Neuron (in vitro differentiated cells): ENCODE measurements at regions not wholly inside any gene's neighbourhood (a gene's known extent, or its start where the extent isn't known, plus 50 kb on each side); places are given as distances from the start of the nearest gene placed in this dataset.

Experiments
- H2AFZ ChIP-seq: one replicate; pipeline ENCODE4 v1.6.1; 2013; ENCODE audit warnings: low read depth, mild to moderate bottlenecking, inconsistent platforms, low read length, moderate library complexity
- H3K27me3 ChIP-seq: one replicate; pipeline ENCODE4 v1.6.1; 2013; ENCODE audit warnings: low read length; ENCODE audit not compliant: insufficient read depth
- H3K36me3 ChIP-seq: one replicate; pipeline ENCODE4 v1.6.1; 2013; ENCODE audit warnings: low read length; ENCODE audit not compliant: insufficient read depth
- H3K4me1 ChIP-seq: one replicate; pipeline ENCODE4 v1.6.1; 2013; ENCODE audit warnings: low read length; ENCODE audit not compliant: insufficient read depth
- H3K4me3 ChIP-seq: 2 replicates; pipeline ENCODE4 v1.5.1; 2013; ENCODE audit warnings: mild to moderate bottlenecking, low read length, moderate library complexity
- H3K9me3 ChIP-seq: one replicate; pipeline ENCODE4 v1.6.1; 2013; ENCODE audit warnings: low read length

GRCh38 chr5:21694567-21694966 is 1158.6 kb downstream of the CDH12 start:
- no peaks in the 10 kb centered on the region for H3K27me3 ChIP-seq
- H3K36me3 ChIP-seq: no peaks in the 10 kb centered on the region
- H3K4me1 ChIP-seq: no peaks in the 10 kb centered on the region
- no peak overlapping the region for H3K4me3 ChIP-seq
- no peaks in the 10 kb centered on the region for H3K9me3 ChIP-seq
- H2AFZ ChIP-seq: no peak overlapping the region

- Histone ChIP-seq H3K9me3 (no peaks in the 10 kb centered on the region), H3K36me3 (no peaks in the 10 kb centered on the region), H3K27me3 (no peaks in the 10 kb centered on the region), H3K4me1 (no peaks in the 10 kb centered on the region), H3K4me3 (no peak overlapping the region), H2AFZ (no peak overlapping the region)
Observed at GRCh38 chr5:21693591-21693990, 1159.6 kb downstream of the CDH12 start.

DNA sequence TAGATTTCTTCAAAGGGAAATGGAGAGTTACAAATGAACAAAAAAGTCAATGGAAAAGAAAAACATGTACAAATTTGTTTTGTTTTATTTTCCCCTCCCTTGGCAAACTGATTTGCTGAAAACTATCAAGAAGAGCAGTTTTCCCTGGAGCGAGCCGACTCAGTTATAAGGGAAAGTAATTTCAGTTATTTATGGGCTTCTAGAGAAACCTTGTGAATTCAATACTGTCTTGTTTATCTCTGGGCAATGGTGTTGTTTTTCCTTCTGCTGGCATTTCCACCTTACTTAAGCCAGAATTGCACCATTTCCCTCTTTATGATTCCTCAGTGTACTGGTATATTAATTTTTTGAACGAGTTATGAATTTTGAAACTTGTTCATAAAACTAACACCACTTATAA is 1163.6 kb downstream of the CDH12 start:
- H3K4me1 ChIP-seq: no peaks in the 10 kb centered on the region
- H3K4me3 ChIP-seq: no peak overlapping the region
- no peaks in the 10 kb centered on the region for H3K36me3 ChIP-seq
- no peaks in the 10 kb centered on the region for H3K9me3 ChIP-seq
- H3K27me3 ChIP-seq: no peaks in the 10 kb centered on the region
- H2AFZ ChIP-seq: no peak overlapping the region

DNA sequence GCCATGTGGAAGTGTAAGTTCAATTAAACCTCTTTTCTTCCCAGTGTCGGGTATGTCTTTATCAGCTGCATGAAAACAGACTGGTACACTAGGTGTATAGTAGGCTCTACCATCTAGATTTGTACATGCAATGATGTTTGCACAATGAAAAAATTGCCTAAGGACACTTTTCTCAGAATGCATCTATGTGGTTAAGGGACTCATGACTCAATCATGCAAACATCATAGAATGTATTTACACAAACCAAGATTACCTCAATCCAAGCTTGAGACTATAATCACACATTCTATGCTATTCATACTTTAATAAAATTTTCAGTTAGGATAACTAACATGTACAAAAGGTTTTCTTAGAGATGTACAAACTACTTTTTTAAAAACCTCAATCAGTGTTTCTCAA is 1164.5 kb downstream of the CDH12 start:
- Histone ChIP-seq H3K4me1 (no peaks in the 10 kb centered on the region), H3K36me3 (no peaks in the 10 kb centered on the region), H2AFZ (no peak overlapping the region), H3K9me3 (no peaks in the 10 kb centered on the region), H3K4me3 (no peak overlapping the region), H3K27me3 (no peaks in the 10 kb centered on the region)

DNA sequence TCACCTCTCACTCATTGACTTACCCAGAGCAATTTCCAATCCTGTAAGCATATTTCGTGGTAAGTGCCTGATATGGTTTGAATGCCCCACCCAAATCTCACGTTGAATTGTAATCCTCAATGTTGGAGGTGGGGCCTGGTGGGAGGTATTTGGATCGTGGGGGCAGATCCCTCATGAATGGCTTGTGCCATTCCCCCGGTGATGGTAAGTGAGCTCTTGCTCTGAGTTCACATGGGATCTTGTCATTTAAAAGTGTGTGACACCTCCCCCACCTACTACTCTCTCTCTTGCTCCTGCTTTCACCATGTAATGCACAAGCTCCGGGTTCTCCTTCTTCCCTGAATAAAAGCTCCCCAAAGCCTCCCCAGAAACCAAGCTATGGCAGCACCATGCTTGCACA is 1165.5 kb downstream of the CDH12 start:
- peaks cover 3% of the 10 kb centered on the region for H3K4me1 ChIP-seq
- no peak overlapping the region for H2AFZ ChIP-seq
- H3K27me3 ChIP-seq: no peaks in the 10 kb centered on the region
- no peaks in the 10 kb centered on the region for H3K36me3 ChIP-seq
- H3K4me3 ChIP-seq: no peak overlapping the region
- H3K9me3 ChIP-seq: no peaks in the 10 kb centered on the region

- Histone ChIP-seq H3K4me1 (peaks cover 3% of the 10 kb centered on the region), H2AFZ (no peak overlapping the region), H3K4me3 (no peak overlapping the region), H3K36me3 (no peaks in the 10 kb centered on the region), H3K27me3 (no peaks in the 10 kb centered on the region), H3K9me3 (no peaks in the 10 kb centered on the region)
Observed at GRCh38 chr5:21686706-21687105, 1166.4 kb downstream of the CDH12 start.

DNA sequence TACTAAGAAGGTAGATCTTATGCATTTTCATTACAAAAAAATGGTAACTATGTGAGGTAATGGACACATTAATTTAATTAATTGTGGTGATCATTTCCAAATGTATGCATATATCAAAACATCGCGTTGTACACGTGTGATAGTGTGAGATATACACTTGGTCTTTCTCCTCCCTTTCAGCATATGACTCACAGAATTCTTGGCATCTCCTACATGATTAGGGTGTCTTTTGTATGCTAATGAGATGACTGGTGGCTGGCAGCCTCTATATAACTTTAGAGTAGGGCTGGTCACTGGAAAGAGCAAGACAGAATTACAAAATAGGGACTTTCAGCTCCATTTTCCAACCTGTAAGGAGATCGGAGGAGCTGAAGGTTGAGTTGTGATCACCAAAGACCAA is 1167.6 kb downstream of the CDH12 start:
- Histone ChIP-seq H3K4me1 (peaks cover 3% of the 10 kb centered on the region), H2AFZ (no peak overlapping the region), H3K4me3 (no peak overlapping the region), H3K27me3 (no peaks in the 10 kb centered on the region), H3K36me3 (no peaks in the 10 kb centered on the region), H3K9me3 (no peaks in the 10 kb centered on the region)

DNA sequence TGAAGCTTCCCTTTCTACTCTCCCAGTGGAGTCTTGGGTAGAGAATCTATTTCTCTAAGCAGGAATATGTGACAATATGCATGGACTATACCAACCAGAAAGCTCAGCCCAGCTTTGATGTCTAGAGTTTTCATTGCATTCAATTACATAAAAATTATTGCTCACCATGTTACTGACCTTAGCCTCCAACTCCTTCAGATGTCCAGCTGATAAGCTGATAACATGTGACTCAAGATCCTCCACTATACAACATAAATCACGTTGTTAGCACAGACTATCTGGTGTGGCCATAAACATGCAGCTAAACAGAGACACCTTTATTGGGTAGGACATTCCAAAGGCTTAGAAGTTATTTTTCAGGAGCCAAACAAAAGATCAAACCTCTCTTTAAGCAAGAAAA is 1168.2 kb downstream of the CDH12 start:
- H3K36me3 ChIP-seq: no peaks in the 10 kb centered on the region
- H3K4me1 ChIP-seq: peaks cover 3% of the 10 kb centered on the region
- H3K4me3 ChIP-seq: no peak overlapping the region
- H3K9me3 ChIP-seq: no peaks in the 10 kb centered on the region
- H2AFZ ChIP-seq: no peak overlapping the region
- no peaks in the 10 kb centered on the region for H3K27me3 ChIP-seq

- Histone ChIP-seq H3K36me3 (no peaks in the 10 kb centered on the region), H2AFZ (no peak overlapping the region), H3K9me3 (no peaks in the 10 kb centered on the region), H3K4me3 (no peak overlapping the region), H3K4me1 (peaks cover 3% of the 10 kb centered on the region), H3K27me3 (no peaks in the 10 kb centered on the region)
Observed at GRCh38 chr5:21681911-21682310, 1171.2 kb downstream of the CDH12 start.

DNA sequence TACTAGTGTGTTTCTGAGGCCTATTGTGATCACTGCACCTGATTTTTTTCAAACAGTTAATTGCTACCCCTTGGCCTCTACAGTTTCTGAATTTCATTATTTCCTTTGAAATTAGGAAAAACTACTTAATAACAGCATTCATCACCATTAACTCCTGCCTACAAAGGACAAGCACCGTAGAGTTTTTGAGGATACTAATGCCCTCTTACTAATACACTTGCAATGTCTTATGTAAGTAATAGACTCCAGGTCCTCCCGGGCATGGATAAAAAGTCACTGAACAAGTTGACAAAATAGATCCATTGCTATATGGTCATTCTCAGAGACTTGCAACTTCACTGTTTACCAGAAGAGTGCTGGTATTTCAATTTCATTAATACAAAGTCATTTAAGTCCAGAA is 1172.5 kb downstream of the CDH12 start:
- Histone ChIP-seq H3K4me3 (no peak overlapping the region), H3K9me3 (no peaks in the 10 kb centered on the region), H2AFZ (no peak overlapping the region), H3K4me1 (peaks cover 3% of the 10 kb centered on the region), H3K27me3 (no peaks in the 10 kb centered on the region), H3K36me3 (no peaks in the 10 kb centered on the region)

GRCh38 chr5:21680196-21680595 is 1172.9 kb downstream of the CDH12 start:
- Histone ChIP-seq H3K36me3 (no peaks in the 10 kb centered on the region), H2AFZ (no peak overlapping the region), H3K27me3 (no peaks in the 10 kb centered on the region), H3K9me3 (no peaks in the 10 kb centered on the region), H3K4me1 (peaks cover 3% of the 10 kb centered on the region), H3K4me3 (no peak overlapping the region)

DNA sequence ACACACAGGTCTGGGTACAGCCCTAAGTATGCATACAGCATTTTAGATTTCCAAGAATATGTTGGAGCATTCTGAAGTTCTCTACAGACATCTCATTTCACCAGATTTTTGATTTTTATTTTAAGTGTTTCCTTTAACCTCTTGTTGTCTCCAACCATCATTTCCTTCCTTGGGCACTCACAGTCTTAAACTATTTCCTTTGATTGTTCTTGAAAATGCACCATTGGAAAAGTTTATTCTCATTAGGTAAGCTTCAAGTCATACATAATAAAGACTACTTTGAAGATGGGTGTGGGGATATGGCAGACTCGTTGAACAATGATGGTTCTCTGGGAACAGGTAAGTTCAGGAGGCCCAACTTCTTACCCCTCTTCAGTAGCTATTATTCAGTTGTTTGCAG is 1174.6 kb downstream of the CDH12 start:
- Histone ChIP-seq H3K4me3 (no peak overlapping the region), H3K36me3 (no peaks in the 10 kb centered on the region), H2AFZ (no peak overlapping the region), H3K4me1 (peaks cover 3% of the 10 kb centered on the region), H3K9me3 (no peaks in the 10 kb centered on the region), H3K27me3 (no peaks in the 10 kb centered on the region)

GRCh38 chr5:21672911-21673310 is 1180.2 kb downstream of the CDH12 start:
- Histone ChIP-seq H3K4me3 (no peak overlapping the region), H3K36me3 (no peaks in the 10 kb centered on the region), H3K4me1 (no peaks in the 10 kb centered on the region), H2AFZ (no peak overlapping the region), H3K9me3 (no peaks in the 10 kb centered on the region), H3K27me3 (no peaks in the 10 kb centered on the region)

DNA sequence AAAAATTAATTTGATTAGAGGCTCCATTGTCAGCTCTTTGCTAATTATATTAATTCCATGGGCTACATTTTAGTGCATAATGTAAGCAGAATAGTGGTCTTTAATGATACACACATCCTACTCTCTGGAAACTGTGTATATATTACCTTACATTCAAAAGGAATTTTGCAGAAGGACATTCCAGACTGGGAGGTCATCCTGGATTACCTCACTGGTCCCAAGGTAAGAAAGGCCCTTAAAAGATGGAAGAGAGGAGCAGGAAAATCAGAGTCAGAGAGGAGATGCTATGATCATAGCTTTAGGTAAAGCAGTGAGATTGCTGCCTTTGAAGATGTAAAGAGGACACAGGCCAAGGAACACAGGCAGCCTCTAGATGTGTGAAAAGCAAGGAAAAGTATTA is 1180.8 kb downstream of the CDH12 start:
- Histone ChIP-seq H3K9me3 (no peaks in the 10 kb centered on the region), H2AFZ (no peak overlapping the region), H3K36me3 (no peaks in the 10 kb centered on the region), H3K27me3 (no peaks in the 10 kb centered on the region), H3K4me1 (no peaks in the 10 kb centered on the region), H3K4me3 (no peak overlapping the region)
